ENCODE measurements at regions not wholly inside any gene's neighbourhood (a gene's known extent, or its start where the extent isn't known, plus 50 kb on each side); places are given as distances from the start of the nearest gene placed in this dataset.

GRCh38 chr14:80315681-80316080 lies 104.4 kb upstream of the DIO2 start:
- Histone ChIP-seq H3K27me3 (replicated peaks; ENCODE audit: insufficient read depth) (no peaks in the 10 kb centered on the region), H3K36me3 (no peaks in the 10 kb centered on the region), H3K4me1 (ENCODE audit: control insufficient read depth in 1 of 2, low read depth in 2 of 2) (peaks cover 7 to 23% of the 10 kb centered on the region in 2 donors), H3K4me3 (no peak overlapping the region), H3K9me3 (no peaks in the 10 kb centered on the region), H3K27ac (no peak overlapping the region)
- no peak for TF ChIP-seq CTCF (IDR thresholded peaks at IDR 0.05)
- no peak for ATAC-seq (ENCODE audit: insufficient number of reproducible peaks, low FRiP score, low read depth)
- no peak for DNase-seq (ENCODE audit: low spot score)

GRCh38 chr14:80313806-80314205 lies 102.5 kb upstream of the DIO2 start:
- Histone ChIP-seq H3K36me3 (no peaks in the 10 kb centered on the region), H3K4me1 (ENCODE audit: control insufficient read depth in 1 of 2, low read depth in 2 of 2) (peaks cover 7 to 25% of the 10 kb centered on the region in 2 donors), H3K9me3 (no peaks in the 10 kb centered on the region), H3K27ac (no peak overlapping the region), H3K27me3 (replicated peaks; ENCODE audit: insufficient read depth) (no peaks in the 10 kb centered on the region), H3K4me3 (no peak overlapping the region)
- no peak for DNase-seq (ENCODE audit: low spot score)
- TF ChIP-seq CTCF (IDR thresholded peaks at IDR 0.05), result no peak
- no peak for ATAC-seq (ENCODE audit: insufficient number of reproducible peaks, low FRiP score, low read depth)

- no peak overlapping the region for H3K27ac ChIP-seq
- no peaks in the 10 kb centered on the region for H3K36me3 ChIP-seq
- ATAC-seq (ENCODE audit: insufficient number of reproducible peaks, low FRiP score, low read depth) (no peak), DNase-seq (ENCODE audit: low spot score) (no peak)
- TF ChIP-seq CTCF (IDR thresholded peaks at IDR 0.05), result no peak
- no peaks in the 10 kb centered on the region for H3K9me3 ChIP-seq
- no peaks in the 10 kb centered on the region for H3K27me3 ChIP-seq (replicated peaks; ENCODE audit: insufficient read depth)
- H3K4me3 ChIP-seq, result no peak overlapping the region
- H3K4me1 ChIP-seq (ENCODE audit: control insufficient read depth in 1 of 2, low read depth in 2 of 2), result peaks cover 3 to 17% of the 10 kb centered on the region in 2 donors
Observed at GRCh38 chr14:80310938-80311750, 99.8 kb upstream of the DIO2 start.

GRCh38 chr14:80304125-80304766 lies 92.9 kb upstream of the DIO2 start:
- no peak for ATAC-seq (ENCODE audit: insufficient number of reproducible peaks, low FRiP score, low read depth)
- Histone ChIP-seq H3K4me3 (no peak overlapping the region), H3K36me3 (no peaks in the 10 kb centered on the region), H3K27me3 (replicated peaks; ENCODE audit: insufficient read depth) (no peaks in the 10 kb centered on the region), H3K27ac (no peak overlapping the region), H3K4me1 (ENCODE audit: control insufficient read depth in 1 of 2, low read depth in 2 of 2) (no peaks in the 10 kb centered on the region), H3K9me3 (no peaks in the 10 kb centered on the region)
- no peak for DNase-seq (ENCODE audit: low spot score)
- no peak for TF ChIP-seq CTCF (IDR thresholded peaks at IDR 0.05)

GRCh38 chr14:80300351-80300750 lies 89.0 kb upstream of the DIO2 start:
- no peaks in the 10 kb centered on the region for H3K27me3 ChIP-seq (replicated peaks; ENCODE audit: insufficient read depth)
- no peaks in the 10 kb centered on the region for H3K4me1 ChIP-seq (ENCODE audit: control insufficient read depth in 1 of 2, low read depth in 2 of 2)
- no peak overlapping the region for H3K4me3 ChIP-seq
- H3K9me3 ChIP-seq, result no peaks in the 10 kb centered on the region
- no peak for DNase-seq (ENCODE audit: low spot score)
- no peak overlapping the region for H3K27ac ChIP-seq
- no peak for TF ChIP-seq CTCF (IDR thresholded peaks at IDR 0.05)
- no peaks in the 10 kb centered on the region for H3K36me3 ChIP-seq
- no peak for ATAC-seq (ENCODE audit: insufficient number of reproducible peaks, low FRiP score, low read depth)

All from thoracic aorta (tissue), 2 donors.